Fibroblast of pulmonary artery (primary cell): ENCODE measurements at regions not wholly inside any gene's neighbourhood (a gene's known extent, or its start where the extent isn't known, plus 50 kb on each side); places are given as distances from the start of the nearest gene placed in this dataset.

Experiments
- DNase-seq: peaks from one replicate; pipeline ENCODE4 v3.0.0-alpha.2; 2010; ENCODE audit warnings: low read depth
- H3K4me3 ChIP-seq: replicated peaks from 2 replicates; pipeline ENCODE4 v1.5.1; 2011; ENCODE audit warnings: low read depth, mild to moderate bottlenecking, control low read depth, low read length, moderate library complexity
- TF ChIP-seq, protein P1 (sequence below): IDR thresholded peaks from 2 replicates; pipeline ENCODE4 v1.5.1; 2011; ENCODE audit warnings: mild to moderate bottlenecking, control low read depth, low read length, inconsistent platforms; ENCODE audit errors: missing control alignments

DNA sequence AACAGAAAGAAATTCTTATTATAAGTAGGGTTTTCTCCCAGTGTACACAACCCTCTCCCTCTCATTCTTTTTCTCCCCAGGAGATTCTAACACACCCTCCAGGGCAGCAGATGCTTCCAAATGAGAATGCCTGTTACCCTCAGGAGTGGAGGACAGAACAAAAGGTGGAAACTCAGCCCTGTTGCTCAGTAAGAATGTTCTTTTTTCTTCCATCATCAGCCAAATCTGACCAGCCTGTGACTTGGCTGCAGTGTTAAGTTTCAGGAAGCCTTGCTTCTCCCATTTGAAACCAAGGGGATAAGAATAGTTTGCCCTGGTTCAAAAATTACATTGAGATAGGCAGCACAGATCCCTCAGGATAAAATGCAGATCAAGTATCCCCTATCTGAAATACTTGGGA, 77.5 kb upstream of the EEPD1 start:
- H3K4me3 ChIP-seq = no peak overlapping the region
- no peak for DNase-seq
- TF ChIP-seq, protein P1, sequence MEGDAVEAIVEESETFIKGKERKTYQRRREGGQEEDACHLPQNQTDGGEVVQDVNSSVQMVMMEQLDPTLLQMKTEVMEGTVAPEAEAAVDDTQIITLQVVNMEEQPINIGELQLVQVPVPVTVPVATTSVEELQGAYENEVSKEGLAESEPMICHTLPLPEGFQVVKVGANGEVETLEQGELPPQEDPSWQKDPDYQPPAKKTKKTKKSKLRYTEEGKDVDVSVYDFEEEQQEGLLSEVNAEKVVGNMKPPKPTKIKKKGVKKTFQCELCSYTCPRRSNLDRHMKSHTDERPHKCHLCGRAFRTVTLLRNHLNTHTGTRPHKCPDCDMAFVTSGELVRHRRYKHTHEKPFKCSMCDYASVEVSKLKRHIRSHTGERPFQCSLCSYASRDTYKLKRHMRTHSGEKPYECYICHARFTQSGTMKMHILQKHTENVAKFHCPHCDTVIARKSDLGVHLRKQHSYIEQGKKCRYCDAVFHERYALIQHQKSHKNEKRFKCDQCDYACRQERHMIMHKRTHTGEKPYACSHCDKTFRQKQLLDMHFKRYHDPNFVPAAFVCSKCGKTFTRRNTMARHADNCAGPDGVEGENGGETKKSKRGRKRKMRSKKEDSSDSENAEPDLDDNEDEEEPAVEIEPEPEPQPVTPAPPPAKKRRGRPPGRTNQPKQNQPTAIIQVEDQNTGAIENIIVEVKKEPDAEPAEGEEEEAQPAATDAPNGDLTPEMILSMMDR = no peak

DNA sequence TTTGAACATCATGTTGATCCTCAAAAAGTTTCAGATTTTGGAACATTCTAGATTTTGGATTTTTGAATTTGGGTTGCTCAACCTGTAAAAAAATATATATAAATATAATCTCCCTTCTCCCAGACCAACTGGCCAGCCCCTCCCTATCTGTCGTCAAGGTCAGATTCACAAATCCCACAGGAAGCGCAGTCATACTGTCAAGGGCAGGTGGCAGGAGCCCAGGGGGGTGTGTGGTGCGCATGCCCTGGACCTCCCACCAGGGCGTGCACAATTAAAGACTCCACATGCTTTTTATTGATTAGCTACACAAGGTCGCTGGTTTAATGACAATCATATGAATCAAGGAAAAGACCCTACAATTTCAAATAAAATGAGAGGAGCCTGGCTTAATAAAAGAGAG, 77.0 kb upstream of the EEPD1 start:
- H3K4me3 ChIP-seq = no peak overlapping the region
- TF ChIP-seq, protein P1 = no peak
- DNase-seq = no peak

DNA sequence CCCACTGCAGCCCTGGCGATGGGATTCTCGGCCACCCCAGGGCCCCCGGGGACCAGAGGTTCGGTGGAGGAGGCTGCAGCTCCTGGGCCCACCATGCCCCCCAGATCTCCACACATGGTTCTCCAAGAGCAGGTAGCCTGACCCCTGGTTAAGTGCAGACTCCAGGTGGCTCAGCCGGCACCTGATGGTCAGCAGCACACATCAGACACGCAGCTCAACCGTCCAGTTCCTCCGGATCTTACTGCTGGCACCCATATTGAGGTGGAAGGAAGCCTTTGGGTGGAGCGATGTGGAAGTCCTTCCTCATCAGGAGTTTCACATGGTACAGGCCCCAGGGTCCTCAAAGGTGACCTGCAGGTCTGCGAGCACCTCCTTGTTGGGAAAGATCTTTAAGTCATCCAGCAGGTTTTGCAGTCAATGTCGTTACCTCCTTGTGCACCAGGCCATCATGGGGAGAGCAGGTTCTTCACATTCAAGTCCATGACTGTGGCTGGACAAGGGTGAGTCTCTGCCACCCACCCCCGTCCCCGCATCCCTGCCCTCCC, 74.2 kb upstream of the EEPD1 start:
- TF ChIP-seq, protein P1 = no peak
- no peak for DNase-seq
- no peak overlapping the region for H3K4me3 ChIP-seq

DNA sequence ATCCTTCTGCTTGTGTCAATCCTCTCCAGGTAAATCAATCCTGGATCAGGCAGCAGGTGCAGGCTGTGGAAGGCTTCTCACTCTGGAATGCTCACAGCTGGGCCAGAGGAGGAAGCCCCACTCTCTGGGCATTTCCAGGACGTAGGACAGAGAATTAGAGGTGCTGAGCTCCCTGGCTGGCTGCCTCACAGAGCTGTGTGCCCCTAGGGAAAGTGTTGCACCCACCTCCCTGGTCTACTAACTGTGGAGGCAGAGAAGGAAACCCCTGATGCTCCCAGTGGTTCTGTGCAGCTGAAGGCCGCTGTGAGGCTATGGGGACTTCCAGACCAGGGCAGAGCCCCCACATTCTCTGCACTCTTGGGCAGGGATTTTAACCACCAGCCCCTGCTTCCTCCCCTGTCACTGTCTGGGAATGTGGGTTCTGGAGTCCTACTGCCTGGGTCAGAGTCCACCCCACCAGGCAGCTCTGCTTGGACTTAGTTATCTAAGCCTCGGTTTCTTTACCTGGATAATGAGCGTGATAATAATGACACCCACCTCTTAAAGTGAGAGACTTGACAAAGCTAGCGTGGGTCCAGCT, 73.5 kb upstream of the EEPD1 start:
- no peak overlapping the region for H3K4me3 ChIP-seq
- DNase-seq = no peak
- TF ChIP-seq, protein P1 = no peak

DNA sequence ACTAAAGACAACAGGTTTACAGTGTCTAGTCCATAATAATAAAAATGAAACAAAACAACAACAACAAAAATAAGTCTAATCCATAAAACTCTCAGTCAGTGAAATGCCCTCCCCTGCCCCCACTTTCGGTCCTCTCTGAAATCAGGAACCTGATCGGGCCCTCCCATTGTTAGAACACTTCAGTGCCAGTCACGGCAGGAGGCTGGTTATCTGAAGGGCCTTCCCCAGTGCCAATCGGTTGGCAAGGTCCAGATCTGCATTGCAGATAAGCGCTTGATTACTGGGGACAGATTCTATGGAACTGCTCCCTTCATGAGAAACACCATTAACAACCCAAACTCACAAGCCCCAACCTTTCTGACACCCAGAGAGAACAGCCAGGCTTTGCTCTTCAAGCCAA, 72.2 kb upstream of the EEPD1 start:
- TF ChIP-seq, protein P1 = no peak
- H3K4me3 ChIP-seq = no peak overlapping the region
- no peak for DNase-seq

DNA sequence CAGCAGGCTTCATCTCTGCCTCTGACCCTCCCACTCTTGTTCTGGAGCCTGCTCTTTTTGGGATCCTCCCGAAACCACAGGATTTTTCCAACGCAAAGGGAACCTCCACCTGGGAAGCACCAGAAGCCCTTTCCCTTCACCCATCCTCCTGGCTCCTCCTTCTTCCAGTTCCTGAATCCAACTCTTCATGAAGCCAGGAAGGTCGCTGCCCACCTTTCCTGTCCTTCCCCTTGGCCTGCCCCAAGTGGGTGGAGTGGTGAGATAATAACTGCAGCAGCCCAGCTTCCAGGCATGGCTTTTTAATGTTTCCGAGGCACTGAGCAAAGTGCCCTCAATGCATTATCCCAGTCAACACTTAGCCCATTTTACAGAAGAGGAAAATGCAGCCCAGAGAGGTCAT, 70.8 kb upstream of the EEPD1 start:
- no peak for DNase-seq
- TF ChIP-seq, protein P1 = no peak
- no peak overlapping the region for H3K4me3 ChIP-seq

DNA sequence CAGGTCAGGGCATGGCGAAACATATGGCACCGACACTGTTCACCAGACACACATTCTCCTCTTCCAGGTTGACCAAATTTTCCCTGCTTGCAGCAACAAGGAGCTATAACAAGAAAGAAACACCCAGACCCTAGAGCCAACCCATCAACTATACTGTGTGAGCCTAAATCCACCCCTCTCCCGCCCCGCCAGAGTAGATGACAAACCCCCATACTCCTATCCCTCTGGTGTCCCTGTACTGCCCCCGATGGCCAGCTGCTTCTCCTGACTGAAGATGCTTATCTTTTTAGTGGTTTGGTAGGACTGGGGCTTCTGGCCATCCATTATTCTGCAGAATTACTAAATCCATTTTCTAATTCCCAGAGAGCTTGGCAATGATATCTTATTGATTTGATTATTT, 70.1 kb upstream of the EEPD1 start:
- TF ChIP-seq, protein P1 = no peak
- no peak overlapping the region for H3K4me3 ChIP-seq
- DNase-seq = no peak
